MCF 10A (cell line): ENCODE measurements at regions not wholly inside any gene's neighbourhood (a gene's known extent, or its start where the extent isn't known, plus 50 kb on each side); places are given as distances from the start of the nearest gene placed in this dataset.

Source experiments
- BruUV-seq: library from RNA; stranded (reverse); fragments of 400-500 nt; replicated peaks from 2 replicates; lab custom pipeline; 2021; lab: Mats Ljungman, UMichigan
- CTCF ChIA-PET: fragments of 300-600 bp; sonication (Branson Sonifier 250); formaldehyde crosslinking; extraction: SDS; loops from one replicate; lab custom pipeline; 2021; ENCODE audit warnings: antibody characterized with exemption, inconsistent platforms; lab: Yijun Ruan, JAX
- POLR2A ChIA-PET: fragments of 300-600, 350-650 bp; sonication (Branson Sonifier 250); formaldehyde crosslinking; extraction: SDS; loops from one replicate; lab custom pipeline; 2020; ENCODE audit warnings: antibody characterized with exemption, inconsistent platforms; lab: Yijun Ruan, JAX
- DNase-seq: peaks from one replicate; pipeline ENCODE4 v3.0.0-alpha.2; 2018; ENCODE audit not compliant: unreplicated experiment
- H3K27ac Mint-ChIP-seq: one replicate; pipeline ENCODE4 v1.8.0; 2022; ENCODE audit warnings: mild to moderate bottlenecking, low read depth, mixed read lengths; ENCODE audit not compliant: unreplicated experiment
- H3K27me3 Mint-ChIP-seq: one replicate; pipeline ENCODE4 v1.8.0; 2022; ENCODE audit warnings: mixed read lengths; ENCODE audit not compliant: insufficient read depth, unreplicated experiment
- H3K36me3 Mint-ChIP-seq: one replicate; pipeline ENCODE4 v1.8.0; 2022; ENCODE audit warnings: mild to moderate bottlenecking, moderate library complexity, mixed read lengths; ENCODE audit not compliant: insufficient read depth, unreplicated experiment
- H3K4me1 Mint-ChIP-seq: one replicate; pipeline ENCODE4 v1.8.0; 2022; ENCODE audit warnings: mixed read lengths; ENCODE audit not compliant: insufficient read depth, unreplicated experiment
- H3K4me3 Mint-ChIP-seq: one replicate; pipeline ENCODE4 v1.8.0; 2022; ENCODE audit warnings: mild to moderate bottlenecking, moderate library complexity, mixed read lengths; ENCODE audit not compliant: unreplicated experiment
- H3K9me3 Mint-ChIP-seq: one replicate; pipeline ENCODE4 v1.8.0; 2022; ENCODE audit warnings: mixed read lengths; ENCODE audit not compliant: unreplicated experiment
- CTCF ChIP-seq: fragments of 200-600 bp; IDR thresholded peaks from one replicate; pipeline ENCODE4 v1.8.0; 2022; ENCODE audit warnings: antibody characterized with exemption, mild to moderate bottlenecking; ENCODE audit not compliant: unreplicated experiment
- intact Hi-C: fragments of 100-400 bp; cut with micrococcal nuclease; formaldehyde crosslinking; loops from 2 replicates; pipeline ENCODE4 v1.14.1; 2022

GRCh38 chr18:51897884-51898283 lies 442.1 kb upstream of the DCC start:
- BruUV-seq = no TSS peak
- peak; percentile 57 for DNase-seq
- Mint-ChIP-seq H3K4me1 (no peaks in the 10 kb centered on the region), H3K4me3 (no peak overlapping the region), H3K9me3 (peaks cover 15% of the 10 kb centered on the region), H3K36me3 (no peaks in the 10 kb centered on the region), H3K27ac (no peak overlapping the region), H3K27me3 (no peaks in the 10 kb centered on the region)
- no peak for TF ChIP-seq CTCF
- ChIA-PET CTCF (interaction anchor here (0.7 to 1.1 kb wide), 3 partner anchors 9 to 18 kb away, joined by 3 to 5 read pairs (median 3); no protein-coding TSS in a partner anchor), POLR2A (no interaction called here)
- intact Hi-C loops = no loop called here

- intact Hi-C loops = no loop called here
- Mint-ChIP-seq H3K27ac (no peak overlapping the region), H3K36me3 (no peaks in the 10 kb centered on the region), H3K4me1 (no peaks in the 10 kb centered on the region), H3K27me3 (no peaks in the 10 kb centered on the region), H3K4me3 (no peak overlapping the region), H3K9me3 (peaks cover 7% of the 10 kb centered on the region)
- no peak for DNase-seq
- ChIA-PET CTCF (no interaction called here), POLR2A (no interaction called here)
- TF ChIP-seq CTCF = no peak
- BruUV-seq = no TSS peak
Observed at GRCh38 chr18:51907687-51908597, 432.1 kb upstream of the DCC start.

DNA sequence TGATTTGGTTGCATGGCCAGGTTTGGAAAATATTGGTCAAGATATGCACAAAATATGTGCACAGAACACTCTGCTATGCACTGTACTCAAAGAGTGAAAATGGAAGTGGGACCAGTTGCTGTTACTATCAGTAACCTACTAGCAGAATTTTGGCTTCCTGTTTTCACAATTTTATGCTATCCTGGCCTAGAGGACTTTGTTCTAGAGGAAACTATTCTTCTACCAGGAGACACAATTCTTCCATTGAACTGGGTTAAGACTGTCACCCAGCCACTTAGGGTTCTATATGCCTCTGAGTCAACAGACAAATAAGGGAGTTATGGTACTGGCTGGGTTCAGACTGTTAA lies 431.4 kb upstream of the DCC start:
- intact Hi-C loops = no loop called here
- no peaks in the 10 kb centered on the region for H3K27me3 Mint-ChIP-seq
- no peak overlapping the region for H3K4me3 Mint-ChIP-seq
- peaks cover 12% of the 10 kb centered on the region for H3K9me3 Mint-ChIP-seq
- ChIA-PET POLR2A (no interaction called here), CTCF (no interaction called here)
- H3K4me1 Mint-ChIP-seq = no peaks in the 10 kb centered on the region
- no TSS peak for BruUV-seq
- DNase-seq = no peak
- no peak for TF ChIP-seq CTCF
- no peak overlapping the region for H3K27ac Mint-ChIP-seq
- H3K36me3 Mint-ChIP-seq = no peaks in the 10 kb centered on the region

DNA sequence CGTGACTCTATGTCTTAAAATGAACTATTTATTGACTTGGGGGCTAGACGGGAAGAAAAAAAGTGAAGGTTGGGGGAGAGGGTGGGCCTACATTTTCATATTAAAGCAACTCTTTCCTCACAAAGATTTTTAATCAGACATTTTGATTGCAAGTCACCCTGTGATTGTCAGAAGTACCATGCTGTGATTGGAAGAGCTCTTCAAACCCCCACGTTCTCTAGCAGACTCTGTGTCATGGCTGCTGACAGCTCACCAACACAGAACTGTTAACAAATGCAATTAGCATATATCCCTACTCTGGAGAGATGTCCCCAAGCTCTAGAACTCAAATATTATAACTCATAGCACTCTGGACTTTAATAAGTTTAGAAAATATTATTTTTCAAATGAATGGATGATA lies 428.4 kb upstream of the DCC start:
- TF ChIP-seq CTCF = no peak
- ChIA-PET POLR2A (no interaction called here), CTCF (interaction anchor here (0.7 to 0.9 kb wide), 2 partner anchors 9 to 378 kb away, joined by 3 read pairs; no protein-coding TSS in a partner anchor)
- DNase-seq = no peak
- H3K4me1 Mint-ChIP-seq = no peaks in the 10 kb centered on the region
- intact Hi-C loops = no loop called here
- no peaks in the 10 kb centered on the region for H3K27me3 Mint-ChIP-seq
- H3K36me3 Mint-ChIP-seq = no peaks in the 10 kb centered on the region
- no peak overlapping the region for H3K4me3 Mint-ChIP-seq
- peaks cover 15% of the 10 kb centered on the region for H3K9me3 Mint-ChIP-seq
- H3K27ac Mint-ChIP-seq = no peak overlapping the region
- BruUV-seq = no TSS peak
